GM12873 (cell line): ENCODE measurements at regions not wholly inside any gene's neighbourhood (a gene's known extent, or its start where the extent isn't known, plus 50 kb on each side); places are given as distances from the start of the nearest gene placed in this dataset.

Source experiments
- CTCF ChIP-seq: IDR thresholded peaks from 2 replicates; pipeline ENCODE4 v1.5.1; 2012; ENCODE audit warnings: low read depth, mild to moderate bottlenecking, moderate library complexity, low read length, control low read depth; ENCODE audit not compliant: insufficient read depth; ENCODE audit errors: missing control alignments

- TF ChIP-seq CTCF: no peak
These were observed 144.1 kb upstream of the EEF1E1 start for GRCh38 chr6:8246403-8246802.

GRCh38 chr6:8245726-8246125, 143.4 kb upstream of the EEF1E1 start:
- TF ChIP-seq CTCF: no peak

GRCh38 chr6:8243475-8243874, 141.1 kb upstream of the EEF1E1 start:
- no peak for TF ChIP-seq CTCF

- TF ChIP-seq CTCF: no peak
These were observed 140.5 kb upstream of the EEF1E1 start for GRCh38 chr6:8242885-8243284.

GRCh38 chr6:8240301-8240700, 138.0 kb upstream of the EEF1E1 start:
- TF ChIP-seq CTCF: no peak

GRCh38 chr6:8238773-8239683, 136.7 kb upstream of the EEF1E1 start:
- no peak for TF ChIP-seq CTCF

GRCh38 chr6:8237668-8238067, 135.3 kb upstream of the EEF1E1 start:
- TF ChIP-seq CTCF: no peak
